ENCODE measurements at regions not wholly inside any gene's neighbourhood (a gene's known extent, or its start where the extent isn't known, plus 50 kb on each side); places are given as distances from the start of the nearest gene placed in this dataset.

GRCh38 chr22:17318817-17319216, 50.4 kb upstream of the CECR2 start:
- no peak overlapping the region for H3K4me3 ChIP-seq (replicated peaks; ENCODE audit: insufficient read depth, low read length)
- no peak for DNase-seq (ENCODE audit: low read depth in 1 of 2, low spot score in 1 of 2)
- TF ChIP-seq REST (IDR thresholded peaks at IDR 0.05; ENCODE audit: insufficient replicate concordance, low read depth) = no peak
- TF ChIP-seq GABPA (IDR thresholded peaks at IDR 0.05; ENCODE audit: low read depth) = no peak
- TF ChIP-seq SPI1 (IDR thresholded peaks at IDR 0.05; ENCODE audit: borderline replicate concordance, low read depth) = no peak
- TF ChIP-seq CTCF (IDR thresholded peaks at IDR 0.05; ENCODE audit: insufficient read depth, low read length) = no peak
- TF ChIP-seq POLR2AphosphoS5 (IDR thresholded peaks at IDR 0.05; ENCODE audit: low read depth) = no peak
- H3K27ac ChIP-seq (replicated peaks) = no peak overlapping the region
- H3K27me3 ChIP-seq (ENCODE audit: insufficient read depth, poor library complexity, severe bottlenecking) = no peaks in the 10 kb centered on the region

GRCh38 chr22:17315310-17315709, 54.0 kb upstream of the CECR2 start:
- TF ChIP-seq REST (IDR thresholded peaks at IDR 0.05; ENCODE audit: insufficient replicate concordance, low read depth) (no peak), SPI1 (IDR thresholded peaks at IDR 0.05; ENCODE audit: borderline replicate concordance, low read depth) (no peak), GABPA (IDR thresholded peaks at IDR 0.05; ENCODE audit: low read depth) (no peak), CTCF (IDR thresholded peaks at IDR 0.05; ENCODE audit: insufficient read depth, low read length) (no peak), POLR2AphosphoS5 (IDR thresholded peaks at IDR 0.05; ENCODE audit: low read depth) (no peak)
- H3K27ac ChIP-seq (replicated peaks) = no peak overlapping the region
- H3K27me3 ChIP-seq (ENCODE audit: insufficient read depth, poor library complexity, severe bottlenecking) = peaks cover 3% of the 10 kb centered on the region
- H3K4me3 ChIP-seq (replicated peaks; ENCODE audit: insufficient read depth, low read length) = no peak overlapping the region
- DNase-seq (ENCODE audit: low read depth in 1 of 2, low spot score in 1 of 2) = no peak

GRCh38 chr22:17314487-17314886, 54.8 kb upstream of the CECR2 start:
- H3K27me3 ChIP-seq (ENCODE audit: insufficient read depth, poor library complexity, severe bottlenecking) = peaks cover 3% of the 10 kb centered on the region
- H3K4me3 ChIP-seq (replicated peaks; ENCODE audit: insufficient read depth, low read length) = no peak overlapping the region
- DNase-seq (ENCODE audit: low read depth in 1 of 2, low spot score in 1 of 2) = no peak
- H3K27ac ChIP-seq (replicated peaks) = no peak overlapping the region
- no peak for TF ChIP-seq SPI1 (IDR thresholded peaks at IDR 0.05; ENCODE audit: borderline replicate concordance, low read depth)
- TF ChIP-seq REST (IDR thresholded peaks at IDR 0.05; ENCODE audit: insufficient replicate concordance, low read depth) = no peak

GRCh38 chr22:17313626-17314025, 55.6 kb upstream of the CECR2 start:
- peaks cover 3% of the 10 kb centered on the region for H3K27me3 ChIP-seq (ENCODE audit: insufficient read depth, poor library complexity, severe bottlenecking)
- H3K4me3 ChIP-seq (replicated peaks; ENCODE audit: insufficient read depth, low read length) = no peak overlapping the region
- no peak for TF ChIP-seq REST (IDR thresholded peaks at IDR 0.05; ENCODE audit: insufficient replicate concordance, low read depth)
- TF ChIP-seq POLR2AphosphoS5 (IDR thresholded peaks at IDR 0.05; ENCODE audit: low read depth) = no peak
- no peak for TF ChIP-seq SPI1 (IDR thresholded peaks at IDR 0.05; ENCODE audit: borderline replicate concordance, low read depth)
- TF ChIP-seq GABPA (IDR thresholded peaks at IDR 0.05; ENCODE audit: low read depth) = no peak
- no peak for TF ChIP-seq CTCF (IDR thresholded peaks at IDR 0.05; ENCODE audit: insufficient read depth, low read length)
- no peak overlapping the region for H3K27ac ChIP-seq (replicated peaks)
- DNase-seq (ENCODE audit: low read depth in 1 of 2, low spot score in 1 of 2) = no peak

Data from HL-60 (cell line).